Ascending aorta (tissue), 2 donors: ENCODE measurements at regions not wholly inside any gene's neighbourhood (a gene's known extent, or its start where the extent isn't known, plus 50 kb on each side); places are given as distances from the start of the nearest gene placed in this dataset.

Experiments
- DNase-seq, 2 donors: peaks; one replicate each; pipeline ENCODE4 v3.0.0-alpha.2; 2019; ENCODE audit warnings: low spot score in 2 of 2
- H3K27ac ChIP-seq, 2 donors: fragments of 200-600 bp; sonication (generic); one replicate each; pipeline ENCODE4 v1.5.1; 2016 to 2017; ENCODE audit warnings: mild to moderate bottlenecking in 1 of 2
- H3K27me3 ChIP-seq: fragments of 200-600 bp; sonication (generic); one replicate; pipeline ENCODE4 v1.5.1; 2017
- H3K36me3 ChIP-seq, 2 donors: fragments of 200-600 bp; sonication (generic); one replicate each; pipeline ENCODE4 v1.5.1; 2016
- H3K4me1 ChIP-seq, 2 donors: fragments of 200-600 bp; sonication (generic); one replicate each; pipeline ENCODE4 v1.5.1; 2016 to 2017; ENCODE audit warnings: mild to moderate bottlenecking in 1 of 2
- H3K4me3 ChIP-seq, 2 donors: fragments of 200-600 bp; sonication (generic); one replicate each; pipeline ENCODE4 v1.5.1; 2016 to 2017; ENCODE audit warnings: mild to moderate bottlenecking in 1 of 2
- H3K9me3 ChIP-seq, 2 donors: fragments of 200-600 bp; sonication (generic); one replicate each; pipeline ENCODE4 v1.5.1; 2016
- intact Hi-C: fragments of 100-400 bp; cut with DNase I; formaldehyde crosslinking; loops from one replicate; pipeline ENCODE4 v1.15.1; 2023
- TF ChIP-seq, protein P1 (sequence below), 3 experiments: fragments of 200-600 bp in 2 of 3; fragments of 450-650 bp in 1 of 3; sonication (generic) in 2 of 3; IDR thresholded peaks; one replicate each; pipeline ENCODE4 v1.5.1; 2016 to 2019; ENCODE audit warnings: antibody characterized with exemption in 3 of 3, mild to moderate bottlenecking in 1 of 3, moderate library complexity in 1 of 3

DNA sequence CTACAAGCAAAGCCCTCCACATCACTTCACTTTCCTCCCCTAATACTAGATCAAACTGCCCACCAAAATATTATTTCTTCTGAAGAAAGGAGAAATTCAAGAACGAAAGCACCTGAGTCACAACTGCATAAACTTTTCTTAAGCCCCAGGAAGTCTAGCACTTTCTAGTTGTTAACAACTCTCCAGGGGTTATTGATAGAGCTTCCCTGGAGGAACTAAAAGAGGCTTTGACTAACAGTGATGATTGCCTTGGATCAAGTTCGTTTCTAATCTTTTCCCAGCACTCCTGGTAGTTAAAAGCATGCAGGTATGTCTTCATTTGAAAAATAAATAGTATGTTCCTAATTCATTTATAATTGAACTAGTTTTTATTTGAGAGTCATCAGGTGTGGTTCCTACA lies 917.0 kb downstream of the TUSC7 start:
- H3K4me3 ChIP-seq, result no peak overlapping the region

DNA sequence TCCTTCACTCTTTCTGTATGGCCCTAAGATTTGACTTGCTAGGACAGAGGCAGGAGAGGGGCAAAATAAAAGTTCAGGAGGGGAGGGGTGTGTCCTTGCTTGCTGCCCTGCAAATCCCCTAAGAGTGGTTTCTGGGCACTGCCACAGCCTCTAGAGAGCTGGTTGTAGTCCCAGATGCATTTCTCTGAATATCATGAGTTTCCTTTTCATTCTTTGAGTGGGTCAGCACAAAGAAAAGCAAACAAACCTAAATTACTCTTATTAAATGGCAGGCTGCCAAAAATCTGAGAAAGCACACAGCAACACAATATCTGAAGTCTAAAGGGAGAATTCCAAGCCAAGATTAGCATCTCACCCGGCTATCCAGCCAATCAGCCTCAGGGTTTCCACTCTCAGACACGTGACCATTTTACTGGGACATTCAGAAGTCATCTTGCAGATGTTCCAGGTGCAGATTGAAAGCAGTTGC lies 919.3 kb downstream of the TUSC7 start:
- Histone ChIP-seq H3K4me3 (no peak overlapping the region), H3K36me3 (no peaks in the 10 kb centered on the region), H3K27me3 (no peaks in the 10 kb centered on the region), H3K4me1 (no peaks in the 10 kb centered on the region), H3K27ac (no peak overlapping the region), H3K9me3 (no peaks in the 10 kb centered on the region)
- no peak for DNase-seq
- TF ChIP-seq, protein P1, sequence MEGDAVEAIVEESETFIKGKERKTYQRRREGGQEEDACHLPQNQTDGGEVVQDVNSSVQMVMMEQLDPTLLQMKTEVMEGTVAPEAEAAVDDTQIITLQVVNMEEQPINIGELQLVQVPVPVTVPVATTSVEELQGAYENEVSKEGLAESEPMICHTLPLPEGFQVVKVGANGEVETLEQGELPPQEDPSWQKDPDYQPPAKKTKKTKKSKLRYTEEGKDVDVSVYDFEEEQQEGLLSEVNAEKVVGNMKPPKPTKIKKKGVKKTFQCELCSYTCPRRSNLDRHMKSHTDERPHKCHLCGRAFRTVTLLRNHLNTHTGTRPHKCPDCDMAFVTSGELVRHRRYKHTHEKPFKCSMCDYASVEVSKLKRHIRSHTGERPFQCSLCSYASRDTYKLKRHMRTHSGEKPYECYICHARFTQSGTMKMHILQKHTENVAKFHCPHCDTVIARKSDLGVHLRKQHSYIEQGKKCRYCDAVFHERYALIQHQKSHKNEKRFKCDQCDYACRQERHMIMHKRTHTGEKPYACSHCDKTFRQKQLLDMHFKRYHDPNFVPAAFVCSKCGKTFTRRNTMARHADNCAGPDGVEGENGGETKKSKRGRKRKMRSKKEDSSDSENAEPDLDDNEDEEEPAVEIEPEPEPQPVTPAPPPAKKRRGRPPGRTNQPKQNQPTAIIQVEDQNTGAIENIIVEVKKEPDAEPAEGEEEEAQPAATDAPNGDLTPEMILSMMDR (IDR thresholded peaks at IDR 0.05), result no peak
- intact Hi-C loops, result no loop called here

More for the DNA sequence above, 917.0 kb downstream of the TUSC7 start:
- H3K4me1 ChIP-seq, result no peaks in the 10 kb centered on the region
- no peak overlapping the region for H3K27ac ChIP-seq
- no peaks in the 10 kb centered on the region for H3K9me3 ChIP-seq
- DNase-seq, result no peak
- intact Hi-C loops, result no loop called here
- no peaks in the 10 kb centered on the region for H3K36me3 ChIP-seq
- TF ChIP-seq, protein P1 (IDR thresholded peaks at IDR 0.05), result no peak
- no peaks in the 10 kb centered on the region for H3K27me3 ChIP-seq

DNA sequence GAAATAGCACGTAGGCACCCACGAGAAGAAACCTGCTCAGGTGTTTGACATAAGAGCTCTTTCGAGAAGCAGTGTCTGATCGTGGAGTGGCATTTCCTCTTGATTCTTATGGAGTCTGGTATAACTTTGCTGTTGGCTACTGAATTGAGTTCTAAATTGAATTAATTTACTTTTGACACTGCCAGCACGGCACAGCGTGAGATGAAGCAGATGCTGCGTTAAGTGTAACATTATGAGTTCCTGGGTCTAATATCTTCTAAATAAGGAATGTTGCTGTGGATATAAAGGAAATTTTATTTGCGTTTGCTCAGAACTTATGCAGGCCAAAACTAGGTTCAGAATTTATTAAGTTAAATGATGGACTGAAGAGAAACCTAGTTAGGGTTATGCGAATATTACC lies 919.9 kb downstream of the TUSC7 start:
- no peak overlapping the region for H3K27ac ChIP-seq
- TF ChIP-seq, protein P1 (IDR thresholded peaks at IDR 0.05), result no peak
- no peak overlapping the region for H3K4me3 ChIP-seq
- no peak for DNase-seq
- H3K9me3 ChIP-seq, result no peaks in the 10 kb centered on the region
- intact Hi-C loops, result no loop called here
- no peaks in the 10 kb centered on the region for H3K27me3 ChIP-seq
- H3K36me3 ChIP-seq, result no peaks in the 10 kb centered on the region
- H3K4me1 ChIP-seq, result no peaks in the 10 kb centered on the region

DNA sequence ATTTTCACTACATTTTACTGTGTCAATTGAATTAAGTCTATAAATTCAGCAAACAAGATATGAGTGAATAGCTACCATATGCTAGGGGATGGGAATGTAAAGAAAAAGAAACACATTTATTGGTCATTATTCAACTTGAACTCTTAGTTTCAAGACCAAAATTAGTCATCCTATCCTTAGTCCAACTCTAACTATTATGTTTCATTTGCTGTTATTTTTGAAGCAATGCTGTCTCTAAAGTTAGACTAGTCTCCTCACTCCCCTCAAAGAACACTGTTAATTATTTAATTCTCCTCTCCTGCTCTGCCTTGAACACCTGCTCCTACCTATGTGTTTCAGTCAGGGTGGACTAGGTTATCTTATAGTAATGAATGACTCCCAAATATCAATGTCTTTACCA lies 920.9 kb downstream of the TUSC7 start:
- H3K9me3 ChIP-seq, result no peaks in the 10 kb centered on the region
- no peaks in the 10 kb centered on the region for H3K4me1 ChIP-seq
- no peak for DNase-seq
- intact Hi-C loops, result no loop called here
- no peaks in the 10 kb centered on the region for H3K36me3 ChIP-seq
- no peak overlapping the region for H3K4me3 ChIP-seq
- TF ChIP-seq, protein P1 (IDR thresholded peaks at IDR 0.05), result no peak
- no peak overlapping the region for H3K27ac ChIP-seq
- no peaks in the 10 kb centered on the region for H3K27me3 ChIP-seq

DNA sequence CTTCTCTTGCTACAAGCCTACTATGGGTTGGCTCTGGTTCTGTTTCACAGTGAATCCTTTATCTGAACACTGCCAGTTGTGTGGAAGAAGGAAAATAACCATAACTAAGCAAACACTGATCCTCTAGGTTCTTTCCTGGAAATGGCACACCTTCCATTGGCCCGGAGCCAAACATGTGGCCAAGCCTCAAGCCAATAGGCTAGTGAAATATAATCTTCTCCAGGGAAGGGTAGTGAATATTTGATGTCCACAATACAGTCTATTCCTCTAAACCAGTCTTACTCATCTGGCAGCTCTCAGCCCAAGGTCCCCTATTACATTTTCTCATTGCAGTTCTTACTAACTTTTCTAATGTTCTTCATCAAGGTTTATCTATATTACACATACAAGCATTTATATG lies 921.3 kb downstream of the TUSC7 start:
- Histone ChIP-seq H3K4me1 (no peaks in the 10 kb centered on the region), H3K36me3 (no peaks in the 10 kb centered on the region), H3K9me3 (no peaks in the 10 kb centered on the region), H3K4me3 (no peak overlapping the region), H3K27ac (no peak overlapping the region), H3K27me3 (no peaks in the 10 kb centered on the region)
- TF ChIP-seq, protein P1 (IDR thresholded peaks at IDR 0.05), result no peak
- no peak for DNase-seq
- intact Hi-C loops, result no loop called here

DNA sequence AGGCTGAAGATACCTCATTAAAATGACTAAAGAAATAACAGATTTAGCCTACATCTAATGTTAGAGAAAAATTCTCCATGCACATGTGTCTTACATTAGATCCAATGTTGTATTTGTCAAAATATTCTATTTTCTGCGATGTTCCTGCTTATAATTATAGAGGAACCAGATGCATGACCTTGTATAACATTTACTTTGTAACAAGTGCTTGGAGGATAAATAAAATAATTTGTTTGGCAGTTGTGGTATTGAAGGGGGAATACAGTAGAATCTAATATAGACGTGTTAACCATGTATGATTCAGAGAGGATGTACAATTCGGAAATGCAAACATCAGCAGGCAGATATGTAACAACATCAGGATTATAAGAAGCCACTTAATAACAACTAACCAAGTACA lies 922.2 kb downstream of the TUSC7 start:
- TF ChIP-seq, protein P1 (IDR thresholded peaks at IDR 0.05), result no peak
- Histone ChIP-seq H3K36me3 (no peaks in the 10 kb centered on the region), H3K9me3 (no peaks in the 10 kb centered on the region), H3K4me3 (no peak overlapping the region), H3K27ac (no peak overlapping the region), H3K4me1 (no peaks in the 10 kb centered on the region), H3K27me3 (no peaks in the 10 kb centered on the region)
- intact Hi-C loops, result no loop called here
- no peak for DNase-seq
